Lower leg skin (tissue), 3 donors: ENCODE measurements at regions not wholly inside any gene's neighbourhood (a gene's known extent, or its start where the extent isn't known, plus 50 kb on each side); places are given as distances from the start of the nearest gene placed in this dataset.

Source experiments
- POLR2A ChIP-seq, 2 donors: fragments of 450-650 bp; IDR thresholded peaks; one replicate each; pipeline ENCODE4 v1.6.1; 2016 to 2017; ENCODE audit warnings: antibody characterized with exemption in 2 of 2, mild to moderate bottlenecking in 1 of 2, moderate library complexity in 1 of 2
- TF ChIP-seq, protein P1 (sequence below), 3 donors: fragments of 450-650 bp; IDR thresholded peaks; one replicate each; pipeline ENCODE4 v1.5.1; 2016; ENCODE audit warnings: antibody characterized with exemption in 3 of 3, mild to moderate bottlenecking in 3 of 3, moderate library complexity in 2 of 3

DNA sequence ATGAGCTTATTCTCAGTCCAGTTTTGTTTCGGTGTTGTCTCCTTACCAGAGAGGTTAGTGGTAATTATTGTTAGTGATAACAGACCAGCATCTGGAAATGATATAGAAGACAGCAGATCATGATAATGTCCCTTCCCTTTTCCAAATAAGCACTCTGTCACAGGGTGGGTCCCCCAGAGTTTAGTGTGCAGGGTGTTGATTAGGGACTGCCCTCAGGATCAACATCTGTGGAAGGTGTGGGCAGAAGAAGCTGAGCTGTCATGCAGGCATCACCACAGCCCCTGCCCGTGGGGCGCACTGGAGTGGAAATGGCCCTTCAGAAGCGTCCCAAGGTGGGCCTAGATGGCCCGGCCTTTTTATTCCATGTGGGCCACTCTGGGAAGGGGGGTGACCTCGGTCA lies 67.6 kb upstream of the DTNBP1 start:
- TF ChIP-seq, protein P1, sequence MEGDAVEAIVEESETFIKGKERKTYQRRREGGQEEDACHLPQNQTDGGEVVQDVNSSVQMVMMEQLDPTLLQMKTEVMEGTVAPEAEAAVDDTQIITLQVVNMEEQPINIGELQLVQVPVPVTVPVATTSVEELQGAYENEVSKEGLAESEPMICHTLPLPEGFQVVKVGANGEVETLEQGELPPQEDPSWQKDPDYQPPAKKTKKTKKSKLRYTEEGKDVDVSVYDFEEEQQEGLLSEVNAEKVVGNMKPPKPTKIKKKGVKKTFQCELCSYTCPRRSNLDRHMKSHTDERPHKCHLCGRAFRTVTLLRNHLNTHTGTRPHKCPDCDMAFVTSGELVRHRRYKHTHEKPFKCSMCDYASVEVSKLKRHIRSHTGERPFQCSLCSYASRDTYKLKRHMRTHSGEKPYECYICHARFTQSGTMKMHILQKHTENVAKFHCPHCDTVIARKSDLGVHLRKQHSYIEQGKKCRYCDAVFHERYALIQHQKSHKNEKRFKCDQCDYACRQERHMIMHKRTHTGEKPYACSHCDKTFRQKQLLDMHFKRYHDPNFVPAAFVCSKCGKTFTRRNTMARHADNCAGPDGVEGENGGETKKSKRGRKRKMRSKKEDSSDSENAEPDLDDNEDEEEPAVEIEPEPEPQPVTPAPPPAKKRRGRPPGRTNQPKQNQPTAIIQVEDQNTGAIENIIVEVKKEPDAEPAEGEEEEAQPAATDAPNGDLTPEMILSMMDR (IDR thresholded peaks at IDR 0.05), result no peak
- no peak for TF ChIP-seq POLR2A (IDR thresholded peaks at IDR 0.05)
